Esophagus (tissue), 2 donors: ENCODE measurements at regions not wholly inside any gene's neighbourhood (a gene's known extent, or its start where the extent isn't known, plus 50 kb on each side); places are given as distances from the start of the nearest gene placed in this dataset.
"Not testable (repeated sequence)": the region's sequence is repeated elsewhere in the genome, so short reads cannot be mapped to it uniquely, and the experiment has no call there.

ENCODE experiments used
- H3K27ac ChIP-seq, 2 donors: one replicate each; pipeline ENCODE4 v1.5.1; 2013; ENCODE audit warnings: low read depth in 2 of 2, mild to moderate bottlenecking in 2 of 2, inconsistent platforms in 1 of 2, low read length in 1 of 2, moderate library complexity in 1 of 2
- H3K27me3 ChIP-seq, 2 donors: one replicate each; pipeline ENCODE4 v1.6.1; 2013; ENCODE audit warnings: low read length in 2 of 2, control low read depth in 1 of 2, mild to moderate bottlenecking in 1 of 2; ENCODE audit not compliant: insufficient read depth in 2 of 2, control insufficient read depth in 1 of 2
- H3K36me3 ChIP-seq, 2 donors: one replicate each; pipeline ENCODE4 v1.6.1; 2013; ENCODE audit warnings: low read length in 1 of 2; ENCODE audit not compliant: control insufficient read depth in 2 of 2, insufficient read depth in 2 of 2
- H3K4me1 ChIP-seq, 2 donors: one replicate each; pipeline ENCODE4 v1.6.1; 2013; ENCODE audit warnings: low read length in 1 of 2; ENCODE audit not compliant: control insufficient read depth in 2 of 2, insufficient read depth in 2 of 2
- H3K4me3 ChIP-seq, 2 donors: one replicate each; pipeline ENCODE4 v1.5.1; 2013; ENCODE audit warnings: low read length in 2 of 2, mild to moderate bottlenecking in 2 of 2, low read depth in 1 of 2, moderate library complexity in 1 of 2
- H3K9me3 ChIP-seq, 2 donors: one replicate each; pipeline ENCODE4 v1.6.1; 2013; ENCODE audit warnings: mild to moderate bottlenecking in 2 of 2, low read depth in 1 of 2, low read length in 1 of 2, moderate library complexity in 1 of 2; ENCODE audit not compliant: control insufficient read depth in 2 of 2, insufficient read depth in 1 of 2
- WGBS, 2 donors: extraction: QIAGEN DNeasy Blood & Tissue Kit; methylation state at CpG; one replicate each; pipeline ENCODE4 v1.1.7; 2013; 5-methylcytosine and 5-hydroxymethylcytosine counted together
- donor health status: healthy with polysubstance abuse.
- donor health status: Bipolar disorder and iron deficiency.

DNA sequence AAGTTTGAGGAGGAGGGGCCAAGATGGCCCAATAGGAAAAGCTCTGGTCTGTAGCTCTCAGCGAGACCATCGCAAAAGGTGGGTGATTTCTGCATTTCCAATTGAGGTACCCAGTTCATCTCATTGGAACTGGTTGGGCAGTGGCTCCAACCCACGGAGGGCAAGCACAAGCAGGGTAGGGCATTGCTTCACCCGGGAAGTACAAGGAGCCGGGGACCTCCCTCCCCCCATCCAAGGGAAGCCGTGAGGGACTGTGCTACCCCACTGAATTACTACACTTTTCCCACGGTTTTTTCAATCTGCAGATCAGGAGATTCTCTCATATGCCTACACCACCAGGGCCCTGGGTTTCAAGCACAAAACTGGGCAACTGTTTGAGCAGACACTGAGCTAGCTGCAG lies 58.0 kb upstream of the EFCAB3 start:
- Histone ChIP-seq H3K27ac (no peak overlapping the region), H3K36me3 (no peaks in the 10 kb centered on the region), H3K4me1 (no peaks in the 10 kb centered on the region), H3K27me3 (no peaks in the 10 kb centered on the region), H3K4me3 (no peak overlapping the region), H3K9me3 (no peaks in the 10 kb centered on the region)
- 86 to 90% methylated on average over 7 of the region's 7 CpGs for WGBS, 2 donors

DNA sequence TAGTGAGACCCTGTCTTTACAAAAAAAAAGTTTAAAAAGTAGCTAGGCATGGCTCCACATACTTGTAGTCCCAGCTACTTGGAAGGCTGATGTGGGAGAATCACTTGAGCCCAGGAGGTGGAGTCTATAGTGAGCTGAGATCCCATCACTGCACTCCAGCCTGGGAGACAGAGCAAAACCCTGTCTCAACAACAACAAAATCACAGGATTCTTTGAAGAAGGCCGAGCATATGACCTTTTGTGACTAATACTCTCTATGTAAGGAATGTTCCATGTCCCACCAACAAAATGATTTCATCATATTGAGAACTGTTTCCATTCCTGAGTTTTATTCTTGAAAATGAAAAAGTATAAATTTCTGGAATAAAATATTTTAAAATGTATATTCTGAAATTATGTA lies 58.9 kb upstream of the EFCAB3 start:
- Histone ChIP-seq H3K27ac (no peak overlapping the region), H3K36me3 (no peaks in the 10 kb centered on the region), H3K4me3 (no peak overlapping the region), H3K27me3 (no peaks in the 10 kb centered on the region), H3K4me1 (no peaks in the 10 kb centered on the region), H3K9me3 (no peaks in the 10 kb centered on the region)
- WGBS, 2 donors, result 26 to 34% methylated on average over 1 of the region's 1 CpG

DNA sequence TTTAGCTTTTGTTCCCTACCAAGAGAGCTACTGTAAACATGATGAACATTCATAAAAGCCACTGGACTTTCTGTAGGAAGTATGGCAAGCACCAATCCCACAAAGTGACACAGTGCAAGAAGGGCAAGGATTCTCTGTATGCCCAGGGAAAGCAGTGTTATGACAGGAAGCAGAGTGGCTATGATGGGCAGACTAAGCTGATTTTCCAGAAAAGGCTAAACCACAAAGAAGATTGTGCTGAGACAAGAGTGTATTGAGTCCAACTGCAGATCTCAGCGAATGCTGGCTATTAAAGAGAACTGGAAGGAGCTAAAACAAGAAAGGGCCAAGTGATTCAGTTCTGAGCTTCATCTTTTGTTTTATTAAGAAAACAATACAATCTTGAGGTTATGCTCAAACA lies 60.5 kb upstream of the EFCAB3 start:
- Histone ChIP-seq H3K27me3 (no peaks in the 10 kb centered on the region), H3K36me3 (no peaks in the 10 kb centered on the region), H3K4me1 (no peaks in the 10 kb centered on the region), H3K4me3 (no peak overlapping the region), H3K9me3 (no peaks in the 10 kb centered on the region), H3K27ac (no peak overlapping the region)
- 80 to 82% methylated on average over 1 of the region's 1 CpG for WGBS, 2 donors

DNA sequence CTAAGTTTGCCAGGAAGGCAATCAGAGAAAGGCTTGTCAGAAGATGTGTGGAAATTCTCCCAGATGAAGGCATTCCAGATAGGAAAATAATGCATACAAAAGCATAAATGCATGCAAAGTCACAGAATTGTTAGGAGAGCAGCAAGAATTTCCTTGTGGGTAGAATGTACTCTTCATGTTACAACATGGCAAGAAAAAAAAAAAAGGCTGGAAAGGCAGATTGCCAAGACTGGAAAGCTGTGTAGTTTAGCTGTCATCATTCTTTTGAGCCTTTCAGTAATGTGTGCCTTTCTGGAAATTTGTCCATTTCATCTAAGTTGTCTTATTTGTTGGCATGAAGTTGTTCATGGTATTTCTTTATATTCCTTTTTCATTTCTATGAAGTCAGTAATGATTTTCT lies 71.0 kb upstream of the EFCAB3 start:
- Histone ChIP-seq H3K27ac (no peak overlapping the region), H3K9me3 (no peaks in the 10 kb centered on the region), H3K4me1 (no peaks in the 10 kb centered on the region), H3K4me3 (no peak overlapping the region), H3K36me3 (no peaks in the 10 kb centered on the region), H3K27me3 (no peaks in the 10 kb centered on the region)

DNA sequence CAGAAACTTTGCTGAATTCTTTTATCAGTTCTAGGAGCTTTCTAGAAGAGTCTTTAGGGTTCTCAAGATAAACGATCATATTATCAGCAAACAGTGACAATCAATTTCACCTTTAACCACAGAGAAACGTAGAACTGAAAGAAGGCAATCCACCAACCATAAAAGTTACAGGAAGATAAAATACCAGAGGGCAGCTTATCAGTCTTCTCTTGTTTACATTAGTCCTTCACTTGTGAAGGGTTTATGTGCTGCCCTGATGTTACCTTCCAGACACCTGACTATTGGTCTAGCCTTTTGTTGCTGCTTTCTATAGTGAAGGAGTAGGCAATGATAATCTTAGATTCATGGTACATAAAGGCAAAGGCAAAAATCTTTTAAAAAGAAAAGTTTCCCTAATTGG lies 73.2 kb upstream of the EFCAB3 start:
- WGBS, 2 donors, result 24 to 32% methylated on average over 2 of the region's 2 CpGs
- Histone ChIP-seq H3K4me1 (no peaks in the 10 kb centered on the region), H3K9me3 (no peaks in the 10 kb centered on the region), H3K4me3 (no peak overlapping the region), H3K36me3 (no peaks in the 10 kb centered on the region), H3K27ac (no peak overlapping the region), H3K27me3 (no peaks in the 10 kb centered on the region)

DNA sequence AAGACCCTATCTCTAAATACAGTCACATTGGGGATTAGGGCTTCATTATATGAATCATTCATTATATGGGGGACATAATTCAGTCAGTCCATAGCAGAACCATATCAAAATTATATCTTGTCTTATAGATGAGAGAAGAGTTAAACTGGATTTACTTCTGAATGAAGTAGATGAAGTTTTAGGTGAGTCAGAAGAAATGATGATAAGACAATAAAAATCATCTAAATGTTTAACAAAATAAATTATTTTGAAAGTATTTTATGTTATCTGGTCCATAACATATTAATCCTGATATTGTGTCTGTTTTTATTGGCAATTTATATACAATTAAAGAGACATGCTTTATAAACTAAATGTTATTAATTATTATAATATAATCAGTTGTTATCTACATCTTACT lies 76.9 kb upstream of the EFCAB3 start:
- Histone ChIP-seq H3K27me3 (no peaks in the 10 kb centered on the region), H3K4me3 (no peak overlapping the region), H3K36me3 (no peaks in the 10 kb centered on the region), H3K4me1 (no peaks in the 10 kb centered on the region), H3K27ac (no peak overlapping the region), H3K9me3 (no peaks in the 10 kb centered on the region)

DNA sequence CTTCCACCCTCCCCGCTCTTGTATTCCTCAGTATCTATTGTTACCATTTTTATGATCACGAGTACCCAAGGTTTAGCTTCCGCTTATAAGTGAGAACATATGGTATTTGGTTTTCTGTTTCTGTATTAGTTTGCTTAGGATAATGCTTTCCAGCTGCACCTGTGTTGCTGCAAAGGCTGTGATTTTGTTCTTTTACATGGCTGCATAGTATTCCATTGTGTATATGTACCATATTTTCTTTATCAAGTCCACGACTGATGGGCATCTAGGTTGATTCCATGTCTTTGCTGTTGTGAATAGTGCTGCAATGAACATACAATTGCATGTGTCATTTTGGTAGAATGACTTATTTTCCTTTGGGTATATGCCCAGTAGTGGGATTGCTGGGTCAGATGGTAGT lies 79.7 kb upstream of the EFCAB3 start:
- Histone ChIP-seq H3K27ac (no peak overlapping the region), H3K4me3 (no peak overlapping the region), H3K27me3 (no peaks in the 10 kb centered on the region), H3K36me3 (no peaks in the 10 kb centered on the region), H3K9me3 (no peaks in the 10 kb centered on the region), H3K4me1 (no peaks in the 10 kb centered on the region)
- WGBS, 2 donors, result 87 to 88% methylated on average over 4 of the region's 4 CpGs

DNA sequence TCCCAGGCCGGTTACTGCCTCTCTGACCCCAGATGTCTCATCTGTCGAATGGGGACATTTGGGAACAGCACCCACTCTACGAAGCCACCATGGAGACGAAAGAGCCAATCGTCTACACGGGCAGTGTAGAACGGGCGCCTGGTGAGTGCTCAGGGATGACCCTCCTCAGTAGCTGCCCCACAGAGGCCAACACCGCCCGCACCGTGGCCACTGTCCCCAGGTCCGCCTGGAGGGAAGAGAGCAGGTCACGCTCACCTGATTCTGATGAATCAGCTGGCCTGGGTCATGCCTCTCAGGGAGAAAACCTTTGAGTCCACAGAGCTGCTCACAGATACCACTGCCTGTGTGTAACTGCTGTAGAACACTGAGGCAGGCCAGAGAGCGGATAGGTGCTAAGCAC lies 105.1 kb upstream of the EFCAB3 start:
- H3K4me3 ChIP-seq, H3K9me3 ChIP-seq, H3K27me3 ChIP-seq, H3K36me3 ChIP-seq, H3K4me1 ChIP-seq, H3K27ac ChIP-seq: not testable (repeated sequence)
- WGBS, 2 donors, result 91 to 95% methylated on average over 11 to 14 of the region's 14 CpGs

DNA sequence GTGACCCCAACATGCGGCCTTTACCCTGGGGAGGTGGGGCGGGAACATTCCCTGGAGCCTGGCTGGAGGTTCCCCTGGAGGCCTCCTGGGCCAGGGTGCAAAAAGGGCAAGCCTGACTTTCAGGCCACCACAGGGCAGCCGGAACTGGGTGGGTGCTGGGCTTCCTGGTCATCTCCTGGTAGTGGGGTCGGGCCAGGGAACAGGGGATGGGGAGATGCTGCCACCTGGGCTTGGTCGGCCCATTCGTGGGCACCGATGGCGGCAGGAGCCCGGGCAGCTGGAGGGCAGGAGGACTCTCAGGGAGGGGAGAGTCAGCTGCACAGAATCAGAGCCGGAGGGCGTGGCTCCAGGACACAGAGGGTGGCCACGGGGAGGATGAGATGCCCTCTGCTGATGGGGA lies 112.0 kb upstream of the EFCAB3 start:
- not testable (repeated sequence) for H3K27ac ChIP-seq, H3K4me3 ChIP-seq, H3K4me1 ChIP-seq, H3K27me3 ChIP-seq, H3K36me3 ChIP-seq, H3K9me3 ChIP-seq
- WGBS, 2 donors, result 86 to 88% methylated on average over 7 to 8 of the region's 12 CpGs

DNA sequence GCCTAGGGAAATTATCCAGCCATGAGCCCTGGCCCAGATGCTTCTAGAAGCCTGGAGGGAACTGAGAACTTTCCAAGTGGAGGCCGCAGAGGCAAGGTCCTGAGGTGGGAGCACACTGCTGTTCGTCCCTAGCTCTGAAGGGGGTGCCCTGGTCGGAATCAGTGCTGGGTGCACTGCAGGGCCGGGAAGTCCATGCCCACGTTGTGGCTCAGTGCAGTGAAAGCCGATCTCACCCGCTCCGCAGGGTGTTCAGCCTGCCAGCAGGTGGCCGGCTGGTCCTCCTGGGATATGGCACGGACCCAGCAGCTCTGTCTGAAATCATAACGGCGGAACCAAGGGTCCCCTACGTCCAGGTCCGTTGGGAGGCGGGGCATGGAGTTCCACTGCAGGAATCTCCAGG lies 115.4 kb upstream of the EFCAB3 start:
- H3K27me3 ChIP-seq, H3K36me3 ChIP-seq, H3K4me1 ChIP-seq, H3K4me3 ChIP-seq, H3K9me3 ChIP-seq, H3K27ac ChIP-seq: not testable (repeated sequence)
- WGBS, 2 donors, result 63 to 77% methylated on average over 3 to 7 of the region's 15 CpGs

DNA sequence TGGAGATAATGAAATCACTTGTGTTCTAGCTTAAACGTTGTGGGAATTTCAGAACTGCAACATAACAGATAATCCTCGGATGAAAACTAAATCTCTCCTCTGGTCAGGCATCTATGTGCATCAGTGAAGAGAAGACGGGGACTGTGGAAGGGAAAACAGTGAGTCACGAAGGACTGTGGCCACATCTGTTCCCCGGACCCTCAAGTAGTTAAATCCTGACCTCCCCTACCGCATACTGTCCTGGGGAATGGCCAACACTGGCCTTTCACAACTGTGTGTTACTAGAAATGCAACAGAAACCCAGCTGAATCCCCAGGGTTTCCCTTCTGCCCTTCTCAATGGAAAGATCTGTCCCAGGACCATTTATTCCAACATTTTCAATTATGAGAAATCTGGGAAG lies 124.6 kb upstream of the EFCAB3 start:
- not testable (repeated sequence) for H3K27me3 ChIP-seq, H3K9me3 ChIP-seq, H3K27ac ChIP-seq, H3K4me3 ChIP-seq, H3K36me3 ChIP-seq, H3K4me1 ChIP-seq
- WGBS, 2 donors, result 57 to 60% methylated on average over 6 of the region's 6 CpGs
